ENCODE measurements at regions not wholly inside any gene's neighbourhood (a gene's known extent, or its start where the extent isn't known, plus 50 kb on each side); places are given as distances from the start of the nearest gene placed in this dataset.
"Not testable (repeated sequence)": the region's sequence is repeated elsewhere in the genome, so short reads cannot be mapped to it uniquely, and the experiment has no call there.

DNA sequence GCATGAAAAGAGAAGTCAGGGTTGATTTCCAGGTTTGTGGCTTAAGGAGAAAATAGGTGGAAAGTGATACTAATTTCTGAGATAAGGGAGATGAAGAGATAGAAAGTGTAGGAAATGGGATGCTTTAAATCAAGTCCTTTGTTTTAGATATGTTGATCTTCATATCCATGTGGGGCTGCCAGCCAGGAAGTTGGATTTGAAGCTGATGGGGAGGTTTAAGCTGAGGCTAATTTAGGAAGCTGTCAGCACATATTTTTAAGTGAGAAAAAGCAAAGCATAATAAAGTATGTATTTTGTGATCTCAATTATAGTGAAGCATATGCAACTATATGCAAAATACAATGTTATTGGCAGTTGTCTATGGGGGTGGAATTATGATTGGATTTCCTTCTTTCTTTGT, 428.4 kb downstream of the CSNK1G3 start:
- no peaks in the 10 kb centered on the region for H3K36me3 ChIP-seq

DNA sequence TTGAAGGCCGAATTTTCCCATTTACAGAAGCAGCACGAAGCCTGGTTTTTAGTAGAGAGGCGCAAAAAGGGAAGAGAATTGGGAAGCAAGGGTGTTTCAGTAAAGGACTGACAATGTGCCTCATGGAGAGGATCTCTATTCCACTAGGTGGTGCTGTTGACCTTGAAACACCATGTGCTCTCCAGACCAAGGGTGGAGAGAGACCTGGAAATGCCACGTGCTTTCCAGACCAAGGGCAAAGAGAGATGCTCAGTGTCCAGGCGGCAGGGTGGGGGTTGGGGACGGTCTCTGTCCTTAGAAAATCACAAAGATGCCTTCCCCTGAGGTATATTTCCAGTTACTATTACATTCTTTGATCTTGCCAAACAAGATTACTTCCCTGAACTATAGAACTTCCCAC, 425.3 kb downstream of the CSNK1G3 start:
- TF ChIP-seq, protein P1, sequence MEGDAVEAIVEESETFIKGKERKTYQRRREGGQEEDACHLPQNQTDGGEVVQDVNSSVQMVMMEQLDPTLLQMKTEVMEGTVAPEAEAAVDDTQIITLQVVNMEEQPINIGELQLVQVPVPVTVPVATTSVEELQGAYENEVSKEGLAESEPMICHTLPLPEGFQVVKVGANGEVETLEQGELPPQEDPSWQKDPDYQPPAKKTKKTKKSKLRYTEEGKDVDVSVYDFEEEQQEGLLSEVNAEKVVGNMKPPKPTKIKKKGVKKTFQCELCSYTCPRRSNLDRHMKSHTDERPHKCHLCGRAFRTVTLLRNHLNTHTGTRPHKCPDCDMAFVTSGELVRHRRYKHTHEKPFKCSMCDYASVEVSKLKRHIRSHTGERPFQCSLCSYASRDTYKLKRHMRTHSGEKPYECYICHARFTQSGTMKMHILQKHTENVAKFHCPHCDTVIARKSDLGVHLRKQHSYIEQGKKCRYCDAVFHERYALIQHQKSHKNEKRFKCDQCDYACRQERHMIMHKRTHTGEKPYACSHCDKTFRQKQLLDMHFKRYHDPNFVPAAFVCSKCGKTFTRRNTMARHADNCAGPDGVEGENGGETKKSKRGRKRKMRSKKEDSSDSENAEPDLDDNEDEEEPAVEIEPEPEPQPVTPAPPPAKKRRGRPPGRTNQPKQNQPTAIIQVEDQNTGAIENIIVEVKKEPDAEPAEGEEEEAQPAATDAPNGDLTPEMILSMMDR (IDR thresholded peaks at IDR 0.05) = peak in 5 of 6 experiments; percentile 20 to 62 (median 58)
- TF ChIP-seq POLR2A (IDR thresholded peaks at IDR 0.05) = no peak
- Histone ChIP-seq H3K27me3 (no peaks in the 10 kb centered on the region), H3K36me3 (no peaks in the 10 kb centered on the region), H3K9me3 (peaks cover 0 to 20% (median 3%) of the 10 kb centered on the region in 4 donors), H3K4me1 (no peaks in the 10 kb centered on the region), H3K4me3 (no peak overlapping the region), H3K27ac (no peak overlapping the region)
- peak in 1 of 3 donors; percentile 58 for DNase-seq

More for the DNA sequence above, 428.4 kb downstream of the CSNK1G3 start:
- no peaks in the 10 kb centered on the region for H3K4me1 ChIP-seq
- H3K27ac ChIP-seq = no peak overlapping the region
- peaks cover 0 to 20% (median 3%) of the 10 kb centered on the region in 4 donors for H3K9me3 ChIP-seq
- no peak for TF ChIP-seq POLR2A (IDR thresholded peaks at IDR 0.05)
- TF ChIP-seq, protein P1 (IDR thresholded peaks at IDR 0.05) = no peak
- no peak for DNase-seq
- no peaks in the 10 kb centered on the region for H3K27me3 ChIP-seq
- no peak overlapping the region for H3K4me3 ChIP-seq

DNA sequence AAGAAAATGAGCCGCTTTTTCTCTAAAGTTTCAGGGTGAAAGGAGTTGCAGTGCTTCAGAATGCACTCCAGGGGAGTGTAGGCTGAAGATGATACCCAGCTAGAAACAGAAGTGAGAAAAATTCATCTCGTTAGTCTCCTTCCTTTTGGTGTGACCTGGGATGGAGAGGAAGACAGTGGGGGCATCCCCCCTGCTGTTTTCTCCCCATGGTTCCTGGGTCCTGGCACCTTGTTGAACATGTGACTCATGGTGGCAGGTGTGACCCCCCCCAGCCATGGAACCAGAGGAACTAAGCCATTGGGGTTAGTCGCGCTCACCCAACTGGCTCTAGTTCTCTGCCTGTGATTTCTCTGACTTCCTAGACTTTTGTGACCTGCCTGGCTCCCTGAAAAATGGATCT, 424.6 kb downstream of the CSNK1G3 start:
- no peaks in the 10 kb centered on the region for H3K4me1 ChIP-seq
- no peak for TF ChIP-seq POLR2A (IDR thresholded peaks at IDR 0.05)
- TF ChIP-seq, protein P1 (IDR thresholded peaks at IDR 0.05) = no peak
- no peaks in the 10 kb centered on the region for H3K36me3 ChIP-seq
- peaks cover 0 to 17% (median 3%) of the 10 kb centered on the region in 4 donors for H3K9me3 ChIP-seq
- no peak overlapping the region for H3K4me3 ChIP-seq
- no peak for DNase-seq
- H3K27ac ChIP-seq = no peak overlapping the region
- H3K27me3 ChIP-seq = no peaks in the 10 kb centered on the region

DNA sequence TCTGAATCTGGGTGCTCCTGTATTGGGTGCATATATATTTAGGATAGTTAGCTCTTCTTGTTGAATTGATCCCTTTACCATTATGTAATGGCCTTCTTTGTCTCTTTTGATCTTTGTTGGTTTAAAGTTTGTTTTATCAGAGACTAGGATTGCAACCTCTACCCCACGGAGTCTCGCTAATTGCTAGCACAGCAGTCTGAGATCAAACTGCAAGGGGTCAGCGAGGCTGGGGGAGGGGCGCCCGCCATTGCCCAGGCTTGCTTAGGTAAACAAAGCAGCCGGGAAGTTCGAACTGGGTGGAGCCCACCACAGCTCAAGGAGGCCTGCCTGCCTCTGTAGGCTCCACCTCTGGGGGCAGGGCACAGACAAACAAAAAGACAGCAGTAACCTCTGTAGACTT, 421.8 kb downstream of the CSNK1G3 start:
- not testable (repeated sequence) for H3K27me3 ChIP-seq, DNase-seq
- peaks cover 0 to 15% (median 3%) of the 10 kb centered on the region in 4 donors for H3K9me3 ChIP-seq

DNA sequence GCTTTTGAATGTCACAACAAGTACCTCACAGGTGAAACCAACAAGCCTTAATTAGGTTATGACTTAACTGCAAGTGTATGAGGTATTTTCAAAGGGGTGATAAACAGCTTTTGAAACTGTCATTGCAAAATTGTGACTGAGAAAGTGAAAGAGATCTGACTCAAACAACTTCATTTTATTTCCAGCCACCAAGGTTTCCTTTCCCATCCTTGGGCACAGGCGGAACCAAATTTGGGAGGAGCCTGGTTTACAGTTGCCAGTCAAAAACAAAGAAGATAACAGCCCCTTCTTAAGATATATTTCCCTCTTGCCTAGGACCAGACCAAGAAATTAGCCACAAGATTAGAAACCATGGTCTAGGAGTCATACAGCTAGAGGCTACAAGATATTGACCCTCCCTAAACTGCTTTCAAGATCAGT, 417.1 kb downstream of the CSNK1G3 start:
- DNase-seq = no peak
- no peak for TF ChIP-seq POLR2A (IDR thresholded peaks at IDR 0.05)
- TF ChIP-seq, protein P1 (IDR thresholded peaks at IDR 0.05) = no peak
- no peaks in the 10 kb centered on the region for H3K27me3 ChIP-seq
- no peak overlapping the region for H3K4me3 ChIP-seq
- no peaks in the 10 kb centered on the region for H3K9me3 ChIP-seq
- H3K4me1 ChIP-seq = no peaks in the 10 kb centered on the region
- H3K36me3 ChIP-seq = no peaks in the 10 kb centered on the region
- no peak overlapping the region for H3K27ac ChIP-seq

More for the DNA sequence above, 421.8 kb downstream of the CSNK1G3 start:
- H3K4me3 ChIP-seq, H3K27ac ChIP-seq, H3K36me3 ChIP-seq, H3K4me1 ChIP-seq: not testable (repeated sequence)

DNA sequence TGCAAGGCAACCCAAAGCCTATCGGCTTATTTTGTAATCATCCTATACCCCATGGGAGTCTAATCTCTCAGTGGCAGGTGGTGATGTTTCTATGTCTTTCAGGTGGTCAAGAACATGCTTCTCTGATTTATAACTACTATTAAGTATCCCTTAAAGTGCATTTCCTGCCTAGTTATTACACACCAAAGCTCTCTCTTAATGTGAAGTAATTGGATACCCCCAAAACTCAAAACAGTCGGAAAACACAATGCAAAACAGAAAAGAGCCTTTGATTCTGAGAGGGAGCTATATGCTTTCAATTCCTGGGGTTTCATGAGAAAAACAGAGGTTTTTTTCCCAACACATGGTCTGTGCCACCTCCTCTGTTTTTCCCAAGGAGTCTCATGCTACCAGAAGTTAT, 416.4 kb downstream of the CSNK1G3 start:
- Histone ChIP-seq H3K4me3 (no peak overlapping the region), H3K27me3 (no peaks in the 10 kb centered on the region), H3K4me1 (no peaks in the 10 kb centered on the region), H3K27ac (no peak overlapping the region), H3K9me3 (no peaks in the 10 kb centered on the region), H3K36me3 (no peaks in the 10 kb centered on the region)
- TF ChIP-seq, protein P1 (IDR thresholded peaks at IDR 0.05) = no peak
- no peak for DNase-seq
